OCI-LY7 (cell line): ENCODE measurements at regions not wholly inside any gene's neighbourhood (a gene's known extent, or its start where the extent isn't known, plus 50 kb on each side); places are given as distances from the start of the nearest gene placed in this dataset.

Experiments used
- CTCF ChIP-seq: fragments of 200-600 bp; sonication (generic); conservative IDR thresholded peaks from 2 replicates; pipeline ENCODE4 v1.5.1; 2014; ENCODE audit warnings: mild to moderate bottlenecking, antibody characterized with exemption, low read length, moderate library complexity, mixed read lengths
- EZH2phosphoT487 ChIP-seq: fragments of 200-600 bp; sonication (generic); IDR thresholded peaks from 2 replicates; pipeline ENCODE4 v1.6.1; 2018; ENCODE audit warnings: low read depth, borderline replicate concordance, mild to moderate bottlenecking, mixed run types, antibody characterized with exemption, low read length, moderate library complexity, mixed read lengths

- no peak for TF ChIP-seq CTCF
- no peak for TF ChIP-seq EZH2phosphoT487
These were observed 102.6 kb upstream of the HS6ST1 start for GRCh38 chr2:128421286-128421685.
